ENCODE measurements at regions not wholly inside any gene's neighbourhood (a gene's known extent, or its start where the extent isn't known, plus 50 kb on each side); places are given as distances from the start of the nearest gene placed in this dataset.

DNA sequence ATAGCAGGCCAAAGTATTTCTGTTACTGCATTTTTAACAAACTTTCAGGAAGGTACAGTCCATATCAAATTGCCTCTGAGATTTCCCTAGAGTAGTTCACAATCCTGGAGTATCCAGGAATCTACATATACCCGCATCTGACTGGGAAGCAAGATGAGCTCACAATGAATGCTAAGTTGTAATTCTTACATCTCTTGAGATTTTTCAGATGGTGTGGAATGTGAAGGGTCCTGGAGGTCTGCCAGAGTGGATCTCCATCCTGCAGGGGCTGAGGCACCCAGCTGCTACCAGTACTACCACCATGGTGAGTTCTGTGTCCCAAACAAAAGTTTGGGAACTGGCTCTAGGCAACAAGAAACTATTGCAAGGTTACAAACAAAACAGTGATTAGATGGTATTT is 156.7 kb upstream of the CCDC54 start:
- WGBS, 2 experiments (ENCODE audit: insufficient coverage in 1 of 2, insufficient read length in 1 of 2), result 100% methylated on average over 1 of the region's 1 CpG
- Mint-ChIP-seq H3K27ac (no peak overlapping the region), H3K4me1 (no peaks in the 10 kb centered on the region), H3K27me3 (ENCODE audit: insufficient read depth) (no peaks in the 10 kb centered on the region), H3K9me3 (no peaks in the 10 kb centered on the region), H3K36me3 (ENCODE audit: low read depth) (no peaks in the 10 kb centered on the region), H3K4me3 (no peak overlapping the region)
- Histone ChIP-seq H3K4me1 (ENCODE audit: control insufficient read depth, insufficient read depth, low read length) (no peaks in the 10 kb centered on the region), H3K36me3 (ENCODE audit: control insufficient read depth, insufficient read depth, low read length) (no peaks in the 10 kb centered on the region), H3K9ac (ENCODE audit: extremely low read depth, low read length, poor library complexity, severe bottlenecking) (no peak overlapping the region), H3K9me3 (ENCODE audit: control insufficient read depth, low read length) (no peaks in the 10 kb centered on the region), H3K27me3 (ENCODE audit: control insufficient read depth, insufficient read depth, low read length, poor library complexity, severe bottlenecking) (no peaks in the 10 kb centered on the region), H3K27ac (ENCODE audit: low read depth, low read length) (no peak overlapping the region), H3K4me3 (ENCODE audit: low read length) (no peak overlapping the region)
- DNase-seq, result no peak
- TF ChIP-seq, protein P1, sequence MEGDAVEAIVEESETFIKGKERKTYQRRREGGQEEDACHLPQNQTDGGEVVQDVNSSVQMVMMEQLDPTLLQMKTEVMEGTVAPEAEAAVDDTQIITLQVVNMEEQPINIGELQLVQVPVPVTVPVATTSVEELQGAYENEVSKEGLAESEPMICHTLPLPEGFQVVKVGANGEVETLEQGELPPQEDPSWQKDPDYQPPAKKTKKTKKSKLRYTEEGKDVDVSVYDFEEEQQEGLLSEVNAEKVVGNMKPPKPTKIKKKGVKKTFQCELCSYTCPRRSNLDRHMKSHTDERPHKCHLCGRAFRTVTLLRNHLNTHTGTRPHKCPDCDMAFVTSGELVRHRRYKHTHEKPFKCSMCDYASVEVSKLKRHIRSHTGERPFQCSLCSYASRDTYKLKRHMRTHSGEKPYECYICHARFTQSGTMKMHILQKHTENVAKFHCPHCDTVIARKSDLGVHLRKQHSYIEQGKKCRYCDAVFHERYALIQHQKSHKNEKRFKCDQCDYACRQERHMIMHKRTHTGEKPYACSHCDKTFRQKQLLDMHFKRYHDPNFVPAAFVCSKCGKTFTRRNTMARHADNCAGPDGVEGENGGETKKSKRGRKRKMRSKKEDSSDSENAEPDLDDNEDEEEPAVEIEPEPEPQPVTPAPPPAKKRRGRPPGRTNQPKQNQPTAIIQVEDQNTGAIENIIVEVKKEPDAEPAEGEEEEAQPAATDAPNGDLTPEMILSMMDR (conservative IDR thresholded peaks at IDR 0.05), result no peak

DNA sequence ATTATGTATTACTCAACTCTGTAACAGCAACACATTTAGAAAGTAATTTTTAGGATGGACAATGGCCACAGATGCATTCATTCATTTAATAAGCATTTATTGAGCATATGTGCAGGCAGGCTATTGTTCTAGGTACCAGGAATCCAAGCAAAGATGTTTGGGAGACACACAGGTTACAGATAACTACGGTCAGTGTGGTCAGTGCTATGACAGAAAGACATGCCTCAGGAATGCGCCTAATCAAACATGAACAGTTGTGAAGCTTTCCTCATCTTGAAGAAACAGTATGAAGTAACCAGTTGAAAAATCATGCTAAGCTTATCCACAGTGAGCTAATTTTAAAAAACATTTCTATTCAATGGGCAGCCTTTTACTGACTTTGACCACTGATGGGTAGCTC is 155.4 kb upstream of the CCDC54 start:
- no peaks in the 10 kb centered on the region for H3K36me3 Mint-ChIP-seq (ENCODE audit: low read depth)
- no peak overlapping the region for H3K9ac ChIP-seq (ENCODE audit: extremely low read depth, low read length, poor library complexity, severe bottlenecking)
- H3K9me3 Mint-ChIP-seq, result peaks cover 6% of the 10 kb centered on the region
- H3K9me3 ChIP-seq (ENCODE audit: control insufficient read depth, low read length), result no peaks in the 10 kb centered on the region
- no peak overlapping the region for H3K27ac Mint-ChIP-seq
- no peaks in the 10 kb centered on the region for H3K27me3 Mint-ChIP-seq (ENCODE audit: insufficient read depth)
- H3K36me3 ChIP-seq (ENCODE audit: control insufficient read depth, insufficient read depth, low read length), result no peaks in the 10 kb centered on the region
- H3K4me3 Mint-ChIP-seq, result no peak overlapping the region
- TF ChIP-seq, protein P1 (conservative IDR thresholded peaks at IDR 0.05), result no peak
- no peak for DNase-seq
- no peak overlapping the region for H3K4me3 ChIP-seq (ENCODE audit: low read length)
- no peaks in the 10 kb centered on the region for H3K4me1 ChIP-seq (ENCODE audit: control insufficient read depth, insufficient read depth, low read length)
- H3K4me1 Mint-ChIP-seq, result no peaks in the 10 kb centered on the region
- 83 to 92% methylated on average over 2 of the region's 2 CpGs for WGBS, 2 experiments (ENCODE audit: insufficient coverage in 1 of 2, insufficient read length in 1 of 2)
- no peak overlapping the region for H3K27ac ChIP-seq (ENCODE audit: low read depth, low read length)
- H3K27me3 ChIP-seq (ENCODE audit: control insufficient read depth, insufficient read depth, low read length, poor library complexity, severe bottlenecking), result no peaks in the 10 kb centered on the region

DNA sequence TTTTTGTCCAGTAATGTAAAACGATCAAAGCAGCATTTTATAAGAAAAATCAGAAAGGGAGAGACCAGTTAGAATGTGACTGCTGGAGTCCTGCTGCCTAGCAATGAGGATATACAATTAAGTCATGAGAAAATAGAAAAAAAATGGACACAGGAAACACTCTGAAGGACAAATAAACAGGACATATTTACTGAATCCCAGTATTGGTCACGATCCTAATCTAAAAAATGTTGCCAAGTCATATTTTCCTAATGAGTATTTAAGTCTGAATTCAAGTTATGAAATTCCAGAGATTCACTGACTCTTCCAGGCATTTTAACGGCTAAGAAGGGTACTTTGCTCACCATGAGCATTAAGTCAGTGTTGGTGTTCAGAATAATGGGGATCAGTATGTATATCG is 154.3 kb upstream of the CCDC54 start:
- no peaks in the 10 kb centered on the region for H3K27me3 ChIP-seq (ENCODE audit: control insufficient read depth, insufficient read depth, low read length, poor library complexity, severe bottlenecking)
- 90% methylated on average over 2 to 3 of the region's 4 CpGs for WGBS, 2 experiments (ENCODE audit: insufficient coverage in 1 of 2, insufficient read length in 1 of 2)
- H3K36me3 ChIP-seq (ENCODE audit: control insufficient read depth, insufficient read depth, low read length), result no peaks in the 10 kb centered on the region
- no peak overlapping the region for H3K4me3 ChIP-seq (ENCODE audit: low read length)
- no peaks in the 10 kb centered on the region for H3K4me1 ChIP-seq (ENCODE audit: control insufficient read depth, insufficient read depth, low read length)
- no peak overlapping the region for H3K27ac ChIP-seq (ENCODE audit: low read depth, low read length)
- Mint-ChIP-seq H3K36me3 (ENCODE audit: low read depth) (no peaks in the 10 kb centered on the region), H3K27ac (no peak overlapping the region), H3K27me3 (ENCODE audit: insufficient read depth) (no peaks in the 10 kb centered on the region), H3K9me3 (peaks cover 6% of the 10 kb centered on the region), H3K4me1 (no peaks in the 10 kb centered on the region), H3K4me3 (no peak overlapping the region)
- TF ChIP-seq, protein P1 (conservative IDR thresholded peaks at IDR 0.05), result no peak
- H3K9ac ChIP-seq (ENCODE audit: extremely low read depth, low read length, poor library complexity, severe bottlenecking), result no peak overlapping the region
- H3K9me3 ChIP-seq (ENCODE audit: control insufficient read depth, low read length), result no peaks in the 10 kb centered on the region
- no peak for DNase-seq

Data from endodermal cell (in vitro differentiated cells).